Kidney epithelial cell (primary cell): ENCODE measurements at regions not wholly inside any gene's neighbourhood (a gene's known extent, or its start where the extent isn't known, plus 50 kb on each side); places are given as distances from the start of the nearest gene placed in this dataset.

ENCODE experiments used
- DNase-seq: peaks from one replicate; pipeline ENCODE4 v3.0.0-alpha.2; 2010; ENCODE audit warnings: low read depth
- H3K27me3 ChIP-seq: 2 replicates; pipeline ENCODE4 v1.6.0; 2011; ENCODE audit warnings: low read length; ENCODE audit not compliant: control insufficient read depth, insufficient read depth
- H3K36me3 ChIP-seq: 2 replicates; pipeline ENCODE4 v1.5.1; 2011; ENCODE audit warnings: low read length; ENCODE audit not compliant: control insufficient read depth, insufficient read depth
- H3K4me3 ChIP-seq: 2 replicates; pipeline ENCODE4 v1.5.1; 2011; ENCODE audit warnings: low read depth, mild to moderate bottlenecking, control low read depth, low read length
- CTCF ChIP-seq: IDR thresholded peaks from 2 replicates; pipeline ENCODE4 v1.5.1; 2011; ENCODE audit warnings: mild to moderate bottlenecking, moderate library complexity, low read length, control low read depth, inconsistent platforms; ENCODE audit not compliant: insufficient read depth, poor library complexity, severe bottlenecking

- no peak for TF ChIP-seq CTCF
- Histone ChIP-seq H3K36me3 (no peaks in the 10 kb centered on the region), H3K4me3 (no peak overlapping the region), H3K27me3 (no peaks in the 10 kb centered on the region)
- DNase-seq: no peak
These were observed 503.3 kb downstream of the PRR16 start for GRCh38 chr5:120967366-120967765.

- TF ChIP-seq CTCF: no peak
- no peak for DNase-seq
- no peaks in the 10 kb centered on the region for H3K36me3 ChIP-seq
These were observed 510.6 kb downstream of the PRR16 start for GRCh38 chr5:120974690-120975089.

GRCh38 chr5:120982351-120982750, 518.3 kb downstream of the PRR16 start:
- no peak overlapping the region for H3K4me3 ChIP-seq
- DNase-seq: no peak
- no peaks in the 10 kb centered on the region for H3K27me3 ChIP-seq
- H3K36me3 ChIP-seq: no peaks in the 10 kb centered on the region
- TF ChIP-seq CTCF: no peak

More at GRCh38 chr5:120974690-120975089, 510.6 kb downstream of the PRR16 start:
- no peak overlapping the region for H3K4me3 ChIP-seq
- no peaks in the 10 kb centered on the region for H3K27me3 ChIP-seq

GRCh38 chr5:120985526-120985925, 521.4 kb downstream of the PRR16 start:
- Histone ChIP-seq H3K27me3 (no peaks in the 10 kb centered on the region), H3K36me3 (no peaks in the 10 kb centered on the region), H3K4me3 (no peak overlapping the region)
- no peak for TF ChIP-seq CTCF
- DNase-seq: no peak

- TF ChIP-seq CTCF: no peak
- Histone ChIP-seq H3K36me3 (no peaks in the 10 kb centered on the region), H3K4me3 (no peak overlapping the region), H3K27me3 (no peaks in the 10 kb centered on the region)
- DNase-seq: no peak
These were observed 524.4 kb downstream of the PRR16 start for GRCh38 chr5:120988491-120988890.

GRCh38 chr5:120988941-120989340, 524.8 kb downstream of the PRR16 start:
- no peaks in the 10 kb centered on the region for H3K27me3 ChIP-seq
- no peak for DNase-seq
- TF ChIP-seq CTCF: no peak
- no peak overlapping the region for H3K4me3 ChIP-seq
- no peaks in the 10 kb centered on the region for H3K36me3 ChIP-seq
